ENCODE measurements at regions not wholly inside any gene's neighbourhood (a gene's known extent, or its start where the extent isn't known, plus 50 kb on each side); places are given as distances from the start of the nearest gene placed in this dataset.

GRCh38 chr4:125369098-125369497 is 54.3 kb downstream of the FAT4 start:
- no peak for TF ChIP-seq GATA3 (IDR thresholded peaks at IDR 0.05; ENCODE audit: low read depth, low read length)
- no peak for TF ChIP-seq GATA2 (IDR thresholded peaks at IDR 0.05; ENCODE audit: low read depth, low read length)

Data from SH-SY5Y (cell line).